Left lung (tissue), 4 donors: ENCODE measurements at regions not wholly inside any gene's neighbourhood (a gene's known extent, or its start where the extent isn't known, plus 50 kb on each side); places are given as distances from the start of the nearest gene placed in this dataset.

Experiments
- ATAC-seq: fragments of 200-7000 bp; cut with Tn5 transposase; one replicate; pipeline ENCODE4 v1.9.1; 2020; ENCODE audit warnings: moderate library complexity
- DNase-seq, 4 donors: peaks; one replicate each; pipeline ENCODE4 v3.0.0-alpha.2; 2013 to 2020
- H3K27ac ChIP-seq, 2 donors: fragments of 200-600 bp; sonication (generic) in 1 of 2; one replicate each; pipeline versions ENCODE4 v1.5.0 to v1.8.0; 2020 to 2021
- H3K27me3 ChIP-seq, 2 donors: fragments of 200-600 bp; sonication (generic) in 1 of 2; one replicate each; pipeline versions ENCODE4 v1.5.0 to v1.8.0; 2020 to 2021
- H3K36me3 ChIP-seq, 2 donors: fragments of 200-600 bp; sonication (generic) in 1 of 2; one replicate each; pipeline versions ENCODE4 v1.5.0 to v1.8.0; 2020 to 2021
- H3K4me1 ChIP-seq, 2 donors: fragments of 200-600 bp; one replicate each; pipeline ENCODE4 v1.8.0; 2021
- H3K4me3 ChIP-seq, 2 donors: fragments of 200-600 bp; sonication (generic) in 1 of 2; one replicate each; pipeline versions ENCODE4 v1.5.0 to v1.8.0; 2020 to 2021; ENCODE audit warnings: mild to moderate bottlenecking in 1 of 2
- H3K9me3 ChIP-seq, 2 donors: fragments of 200-600 bp; sonication (generic) in 1 of 2; one replicate each; pipeline versions ENCODE4 v1.5.0 to v1.8.0; 2020 to 2021
- CTCF ChIP-seq, 2 donors: fragments of 200-600 bp; sonication (generic) in 1 of 2; IDR thresholded peaks; one replicate each; pipeline versions ENCODE4 v1.5.0 to v1.8.0; 2021; ENCODE audit warnings: antibody characterized with exemption in 2 of 2
- intact Hi-C, 2 donors: fragments of 100-400 bp; cut with DNase I; formaldehyde crosslinking; loops; one replicate each; pipeline versions ENCODE4 v1.11.2 to v1.14.2; 2022
- donor health status: DM: no; HTN: yes; CAD: no.
- donor health status: DM: no; HTN: no; CAD: no.

- Histone ChIP-seq H3K4me1 (no peaks in the 10 kb centered on the region), H3K4me3 (no peak overlapping the region), H3K36me3 (no peaks in the 10 kb centered on the region), H3K27ac (no peak overlapping the region), H3K27me3 (no peaks in the 10 kb centered on the region), H3K9me3 (peaks cover 0 to 3% of the 10 kb centered on the region in 2 donors)
- no peak for TF ChIP-seq CTCF (IDR thresholded peaks at IDR 0.05)
- DNase-seq (no peak), ATAC-seq (no peak)
- intact Hi-C loops, result no loop called here
Observed at GRCh38 chr18:28529644-28530043, 352.7 kb upstream of the CDH2 start.

GRCh38 chr18:28526196-28526595, 349.3 kb upstream of the CDH2 start:
- DNase-seq, result no peak
- Histone ChIP-seq H3K4me3 (no peak overlapping the region), H3K27me3 (no peaks in the 10 kb centered on the region), H3K4me1 (no peaks in the 10 kb centered on the region), H3K27ac (no peak overlapping the region), H3K36me3 (no peaks in the 10 kb centered on the region), H3K9me3 (peaks cover 0 to 3% of the 10 kb centered on the region in 2 donors)
- intact Hi-C loops, result no loop called here
- no peak for ATAC-seq
- no peak for TF ChIP-seq CTCF (IDR thresholded peaks at IDR 0.05)

- Histone ChIP-seq H3K4me3 (no peak overlapping the region), H3K4me1 (no peaks in the 10 kb centered on the region), H3K36me3 (no peaks in the 10 kb centered on the region), H3K9me3 (peaks cover 0 to 3% of the 10 kb centered on the region in 2 donors), H3K27ac (no peak overlapping the region), H3K27me3 (no peaks in the 10 kb centered on the region)
- intact Hi-C loops, result no loop called here
- DNase-seq (no peak), ATAC-seq (no peak)
- TF ChIP-seq CTCF (IDR thresholded peaks at IDR 0.05), result no peak
Observed at GRCh38 chr18:28523758-28524475, 347.0 kb upstream of the CDH2 start.

GRCh38 chr18:28522236-28522635, 345.3 kb upstream of the CDH2 start:
- ATAC-seq (no peak), DNase-seq (no peak)
- no peak overlapping the region for H3K4me3 ChIP-seq
- no peaks in the 10 kb centered on the region for H3K36me3 ChIP-seq
- no peaks in the 10 kb centered on the region for H3K4me1 ChIP-seq
- H3K27ac ChIP-seq, result no peak overlapping the region
- no peaks in the 10 kb centered on the region for H3K27me3 ChIP-seq
- peaks cover 0 to 3% of the 10 kb centered on the region in 2 donors for H3K9me3 ChIP-seq
- intact Hi-C loops, result no loop called here
- TF ChIP-seq CTCF (IDR thresholded peaks at IDR 0.05), result no peak

- peaks cover 0 to 11% of the 10 kb centered on the region in 2 donors for H3K9me3 ChIP-seq
- no peaks in the 10 kb centered on the region for H3K27me3 ChIP-seq
- no peak for DNase-seq
- H3K4me3 ChIP-seq, result no peak overlapping the region
- H3K36me3 ChIP-seq, result no peaks in the 10 kb centered on the region
- H3K4me1 ChIP-seq, result no peaks in the 10 kb centered on the region
- intact Hi-C loops, result no loop called here
- no peak overlapping the region for H3K27ac ChIP-seq
- ATAC-seq, result no peak
- TF ChIP-seq CTCF (IDR thresholded peaks at IDR 0.05), result no peak
Observed at GRCh38 chr18:28519997-28520396, 343.1 kb upstream of the CDH2 start.
